ENCODE measurements at regions not wholly inside any gene's neighbourhood (a gene's known extent, or its start where the extent isn't known, plus 50 kb on each side); places are given as distances from the start of the nearest gene placed in this dataset.

DNA sequence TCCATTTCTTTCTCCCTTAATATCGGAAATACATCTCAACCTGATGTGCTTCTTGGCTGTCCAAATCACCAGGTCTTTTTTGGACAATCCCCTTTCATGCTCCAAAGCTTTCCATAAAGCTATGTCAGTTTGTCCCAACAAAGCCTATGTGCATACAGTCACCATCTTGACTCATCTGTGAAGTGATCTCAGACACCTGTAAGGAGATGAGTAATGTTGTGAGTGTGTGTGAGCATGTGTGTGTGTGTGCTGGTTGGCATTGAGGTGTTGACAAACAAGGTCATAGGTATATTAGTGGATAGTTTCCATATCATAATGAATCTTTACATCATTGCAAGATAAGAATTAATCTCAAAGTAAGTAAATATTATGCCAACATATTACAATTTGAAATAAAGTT is 1243.3 kb upstream of the SEL1L start:
- no peak overlapping the region for H3K27ac Mint-ChIP-seq
- H3K9me3 Mint-ChIP-seq, result peaks cover 0 to 9% (median 5%) of the 10 kb centered on the region in 7 donors
- Histone ChIP-seq H3K9me3 (replicated peaks in 1 of 2; ENCODE audit: control insufficient read depth in 1 of 2, insufficient read depth in 1 of 2, low read length in 2 of 2) (peaks cover 0 to 12% of the 10 kb centered on the region in 2 donors), H2AFZ (ENCODE audit: insufficient read depth, low read depth, low read length, poor library complexity, severe bottlenecking) (no peak overlapping the region), H4K20me1 (ENCODE audit: insufficient read depth, low read length) (no peaks in the 10 kb centered on the region), H3K27me3 (ENCODE audit: control insufficient read depth in 2 of 2, insufficient read depth in 2 of 2, low read length in 2 of 2) (no peaks in the 10 kb centered on the region), H3K79me2 (ENCODE audit: insufficient read depth, low read length) (no peaks in the 10 kb centered on the region), H3K9ac (ENCODE audit: insufficient read depth, low read length, poor library complexity, severe bottlenecking) (no peak overlapping the region), H3K27ac (ENCODE audit: low read depth in 1 of 2, low read length in 2 of 2) (no peak overlapping the region), H3K36me3 (replicated peaks in 1 of 2; ENCODE audit: control insufficient read depth in 1 of 2, insufficient read depth in 2 of 2, low read length in 2 of 2) (no peaks in the 10 kb centered on the region), H3K4me1 (ENCODE audit: control insufficient read depth in 1 of 2, insufficient read depth in 2 of 2, low read length in 2 of 2) (no peaks in the 10 kb centered on the region), H3K4me2 (replicated peaks; ENCODE audit: extremely low read depth, low read length, poor library complexity, severe bottlenecking) (no peak overlapping the region), H3K4me3 (replicated peaks in 1 of 3; ENCODE audit: low read depth in 2 of 3, low read length in 3 of 3) (no peak overlapping the region)
- no peaks in the 10 kb centered on the region for H3K36me3 Mint-ChIP-seq
- no peaks in the 10 kb centered on the region for H3K27me3 Mint-ChIP-seq (ENCODE audit: low read depth in 3 of 3)
- TF ChIP-seq, protein P1, sequence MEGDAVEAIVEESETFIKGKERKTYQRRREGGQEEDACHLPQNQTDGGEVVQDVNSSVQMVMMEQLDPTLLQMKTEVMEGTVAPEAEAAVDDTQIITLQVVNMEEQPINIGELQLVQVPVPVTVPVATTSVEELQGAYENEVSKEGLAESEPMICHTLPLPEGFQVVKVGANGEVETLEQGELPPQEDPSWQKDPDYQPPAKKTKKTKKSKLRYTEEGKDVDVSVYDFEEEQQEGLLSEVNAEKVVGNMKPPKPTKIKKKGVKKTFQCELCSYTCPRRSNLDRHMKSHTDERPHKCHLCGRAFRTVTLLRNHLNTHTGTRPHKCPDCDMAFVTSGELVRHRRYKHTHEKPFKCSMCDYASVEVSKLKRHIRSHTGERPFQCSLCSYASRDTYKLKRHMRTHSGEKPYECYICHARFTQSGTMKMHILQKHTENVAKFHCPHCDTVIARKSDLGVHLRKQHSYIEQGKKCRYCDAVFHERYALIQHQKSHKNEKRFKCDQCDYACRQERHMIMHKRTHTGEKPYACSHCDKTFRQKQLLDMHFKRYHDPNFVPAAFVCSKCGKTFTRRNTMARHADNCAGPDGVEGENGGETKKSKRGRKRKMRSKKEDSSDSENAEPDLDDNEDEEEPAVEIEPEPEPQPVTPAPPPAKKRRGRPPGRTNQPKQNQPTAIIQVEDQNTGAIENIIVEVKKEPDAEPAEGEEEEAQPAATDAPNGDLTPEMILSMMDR (IDR thresholded peaks at IDR 0.05), result no peak
- 100% methylated on average over 1 of the region's 1 CpG for WGBS (ENCODE audit: insufficient coverage)
- H3K4me3 Mint-ChIP-seq, result no peak overlapping the region
- no peaks in the 10 kb centered on the region for H3K4me1 Mint-ChIP-seq
- no peak for DNase-seq
- intact Hi-C loops (cut with micrococcal nuclease), result no loop called here

DNA sequence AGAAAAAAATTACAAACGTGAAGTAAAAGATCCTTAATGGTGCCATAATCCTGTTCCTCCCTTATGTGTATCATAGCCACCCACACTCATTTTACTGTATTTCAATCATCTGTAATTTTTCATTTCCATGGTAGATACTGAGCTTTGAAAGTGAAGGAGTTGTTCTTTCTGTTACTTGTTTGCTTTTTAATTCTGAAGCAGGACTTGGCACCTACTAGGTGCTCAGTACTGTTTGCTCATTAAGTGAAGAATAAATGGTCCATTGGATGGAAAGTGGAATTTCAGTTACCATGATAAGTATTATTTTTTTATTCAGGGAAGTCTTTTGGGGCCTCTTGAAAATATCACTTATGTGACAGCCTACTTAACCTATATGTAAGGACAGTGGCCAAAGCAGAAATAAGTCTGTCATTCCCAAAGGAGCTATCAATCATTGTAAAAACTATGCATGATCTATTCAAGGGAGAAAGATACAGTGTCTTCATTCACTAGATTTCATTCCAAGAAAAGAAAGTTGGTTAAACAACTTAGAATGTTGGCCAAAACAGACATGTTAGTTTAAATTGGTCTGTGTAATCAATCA is 1244.4 kb upstream of the SEL1L start:
- H3K4me1 Mint-ChIP-seq, result no peaks in the 10 kb centered on the region
- H3K27me3 Mint-ChIP-seq (ENCODE audit: low read depth in 3 of 3), result no peaks in the 10 kb centered on the region
- no peak overlapping the region for H3K4me3 Mint-ChIP-seq
- no CpG with 5 or more reads among the region's 1 CpG for WGBS (ENCODE audit: insufficient coverage)
- intact Hi-C loops (cut with micrococcal nuclease), result no loop called here
- Histone ChIP-seq H3K4me3 (replicated peaks in 1 of 3; ENCODE audit: low read depth in 2 of 3, low read length in 3 of 3) (no peak overlapping the region), H3K4me1 (ENCODE audit: control insufficient read depth in 1 of 2, insufficient read depth in 2 of 2, low read length in 2 of 2) (no peaks in the 10 kb centered on the region), H3K4me2 (replicated peaks; ENCODE audit: extremely low read depth, low read length, poor library complexity, severe bottlenecking) (no peak overlapping the region), H3K79me2 (ENCODE audit: insufficient read depth, low read length) (no peaks in the 10 kb centered on the region), H3K36me3 (replicated peaks in 1 of 2; ENCODE audit: control insufficient read depth in 1 of 2, insufficient read depth in 2 of 2, low read length in 2 of 2) (no peaks in the 10 kb centered on the region), H3K9me3 (replicated peaks in 1 of 2; ENCODE audit: control insufficient read depth in 1 of 2, insufficient read depth in 1 of 2, low read length in 2 of 2) (peaks cover 0 to 10% of the 10 kb centered on the region in 2 donors), H2AFZ (ENCODE audit: insufficient read depth, low read depth, low read length, poor library complexity, severe bottlenecking) (no peak overlapping the region), H3K9ac (ENCODE audit: insufficient read depth, low read length, poor library complexity, severe bottlenecking) (no peak overlapping the region), H3K27ac (ENCODE audit: low read depth in 1 of 2, low read length in 2 of 2) (no peak overlapping the region), H4K20me1 (ENCODE audit: insufficient read depth, low read length) (no peaks in the 10 kb centered on the region), H3K27me3 (ENCODE audit: control insufficient read depth in 2 of 2, insufficient read depth in 2 of 2, low read length in 2 of 2) (no peaks in the 10 kb centered on the region)
- peaks cover 0 to 9% (median 2%) of the 10 kb centered on the region in 7 donors for H3K9me3 Mint-ChIP-seq
- no peaks in the 10 kb centered on the region for H3K36me3 Mint-ChIP-seq
- no peak for DNase-seq
- H3K27ac Mint-ChIP-seq, result no peak overlapping the region
- TF ChIP-seq, protein P1 (IDR thresholded peaks at IDR 0.05), result no peak

Data from CD14-positive monocyte (primary cell).